HepG2 (cell line): ENCODE measurements at regions not wholly inside any gene's neighbourhood (a gene's known extent, or its start where the extent isn't known, plus 50 kb on each side); places are given as distances from the start of the nearest gene placed in this dataset.

Experiments
- ATAC-seq: fragments of 200-7000 bp; cut with Tn5 transposase; 3 replicates; pipeline ENCODE4 v1.9.1; 2020; ENCODE audit warnings: mild to moderate bottlenecking, moderate library complexity
- BruUV-seq: library from RNA; stranded (reverse); fragments of 400-500 nt; replicated peaks from 2 replicates; lab custom pipeline; 2021; lab: Mats Ljungman, UMichigan
- CTCF ChIA-PET: fragments of 300-600 bp; formaldehyde crosslinking; extraction: SDS; loops from one replicate; lab custom pipeline; 2021; ENCODE audit warnings: low total read pairs, inconsistent platforms, low intra/inter-chr PET ratio; lab: Yijun Ruan, JAX
- POLR2A ChIA-PET: fragments of 350-600 bp; sonication (Branson Sonifier 250); formaldehyde crosslinking; loops from one replicate; lab custom pipeline; 2020; ENCODE audit warnings: antibody characterized with exemption, inconsistent platforms; lab: Yijun Ruan, JAX
- DNase-seq: peaks from one replicate; pipeline ENCODE4 v3.0.0-alpha.2; 2015; ENCODE audit warnings: low spot score
- FAIRE-seq: peaks from 3 replicates; lab custom pipeline; 2011; peaks lifted over from hg19 to GRCh38; lab: Jason Lieb, UNC
- H2AFZ ChIP-seq: one replicate; pipeline ENCODE4 v1.6.1; 2011; ENCODE audit warnings: low read length, inconsistent platforms
- H3K27ac ChIP-seq: fragments of 300-600 bp; 3 replicates; pipeline ENCODE4 v1.8.0; 2011; ENCODE audit warnings: mixed run types, mild to moderate bottlenecking, mixed read lengths, low read length, inconsistent platforms; ENCODE audit not compliant: insufficient read depth; ENCODE audit errors: extremely low read length
- H3K27me3 ChIP-seq, 2 experiments: fragments of 200-600 bp in 1 of 2; 2 replicates in 1 of 2; 3 replicates in 1 of 2; pipeline versions ENCODE4 v1.6.0 to v1.8.0; 2011; ENCODE audit warnings: low read length in 2 of 2, mild to moderate bottlenecking in 2 of 2, moderate library complexity in 2 of 2, inconsistent platforms in 1 of 2; ENCODE audit not compliant: insufficient read depth in 2 of 2, control insufficient read depth in 1 of 2
- H3K36me3 ChIP-seq, 2 experiments: fragments of 200-600 bp in 1 of 2; replicated peaks in 1 of 2; 2 replicates in 1 of 2; 3 replicates in 1 of 2; pipeline versions ENCODE4 v1.5.1 to v1.8.0; 2011; ENCODE audit warnings: low read length in 2 of 2, inconsistent platforms in 1 of 2; ENCODE audit not compliant: insufficient read depth in 2 of 2, control insufficient read depth in 1 of 2
- H3K4me1 ChIP-seq: 2 replicates; pipeline ENCODE4 v1.5.1; 2012; ENCODE audit warnings: low read length, inconsistent platforms; ENCODE audit not compliant: insufficient read depth
- H3K4me2 ChIP-seq: 2 replicates; pipeline ENCODE4 v1.6.0; 2011; ENCODE audit warnings: low read depth, low read length, inconsistent platforms
- H3K4me3 ChIP-seq, 3 experiments: fragments of 200-600 bp in 1 of 3; sonication (generic), shearing (Covaris generic) in 1 of 3; replicated peaks in 1 of 3; 2 replicates each; pipeline ENCODE4 v1.5.1; 2011 to 2016; ENCODE audit warnings: low read length in 3 of 3, inconsistent platforms in 2 of 3, low read depth in 2 of 3, mild to moderate bottlenecking in 2 of 3, control low read depth in 1 of 3, mixed read lengths in 1 of 3; ENCODE audit not compliant: insufficient read depth in 1 of 3
- H3K79me2 ChIP-seq: one replicate; pipeline ENCODE4 v1.6.1; 2011; ENCODE audit warnings: low read length, inconsistent platforms; ENCODE audit not compliant: insufficient read depth
- H3K9ac ChIP-seq: 2 replicates; pipeline ENCODE4 v1.6.0; 2011; ENCODE audit warnings: mild to moderate bottlenecking, low read depth, low read length, inconsistent platforms; ENCODE audit not compliant: insufficient read depth
- H3K9me3 ChIP-seq: 2 replicates; pipeline ENCODE4 v1.5.1; 2012; ENCODE audit warnings: mild to moderate bottlenecking, low read length
- H4K20me1 ChIP-seq: 2 replicates; pipeline ENCODE4 v1.6.0; 2011; ENCODE audit warnings: inconsistent platforms, mild to moderate bottlenecking, low read length, moderate library complexity; ENCODE audit not compliant: insufficient read depth
- CCAR2 ChIP-seq: fragments of 200-400 bp; formaldehyde crosslinking; optimal IDR thresholded peaks from 2 replicates; pipeline ENCODE3; 2018; ENCODE audit warnings: low read depth, mild to moderate bottlenecking, low read length, moderate library complexity
- ZNF646 ChIP-seq: sonication (generic); formaldehyde crosslinking; IDR thresholded peaks from 2 replicates; pipeline ENCODE4 v1.9.0; 2021; ENCODE audit warnings: mild to moderate bottlenecking, missing genetic modification reagents
- WGBS: methylation state at CpG from one replicate; pipeline ENCODE4 v1.1.6; 2017; ENCODE audit warnings: low lambda C conversion rate; 5-methylcytosine and 5-hydroxymethylcytosine counted together
- in situ Hi-C: cut with HindIII; loops from 2 replicates; pipeline ENCODE4 v1.10.0; 2017; ENCODE audit warnings: low pct_unique_long_range_greater_than_20kb; ENCODE audit not compliant: extremely low pct_ligation_motif_present
- intact Hi-C: fragments of 100-400 bp; cut with micrococcal nuclease; formaldehyde crosslinking; loops from one replicate; pipeline ENCODE4 v1.10.0; 2022; ENCODE audit not compliant: unreplicated experiment
- TF ChIP-seq, protein P1 (sequence below): sonication (generic); formaldehyde crosslinking; IDR thresholded peaks from 2 replicates; pipeline ENCODE4 v1.4.0; 2020; ENCODE audit warnings: missing genetic modification reagents, borderline replicate concordance

DNA sequence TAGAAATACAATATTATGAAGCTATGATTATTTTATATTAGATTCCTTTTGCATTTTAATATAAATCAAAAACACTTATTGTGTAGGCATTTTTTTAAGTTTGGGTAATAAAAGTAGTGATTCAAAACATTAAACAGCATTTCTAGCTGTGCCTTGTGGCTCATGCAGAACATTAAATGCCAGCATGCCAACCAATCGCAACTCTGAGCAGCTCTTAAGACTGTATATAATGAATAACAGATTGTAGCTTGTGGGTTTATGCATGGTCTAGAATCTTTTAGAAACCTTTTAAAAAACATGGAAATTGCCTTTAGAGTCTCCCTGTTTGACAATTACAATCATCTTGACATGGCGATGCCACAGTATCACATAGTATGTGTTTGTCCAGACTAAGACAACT, 903.8 kb downstream of the EFNA5 start (continued):
- TF ChIP-seq, protein P1, sequence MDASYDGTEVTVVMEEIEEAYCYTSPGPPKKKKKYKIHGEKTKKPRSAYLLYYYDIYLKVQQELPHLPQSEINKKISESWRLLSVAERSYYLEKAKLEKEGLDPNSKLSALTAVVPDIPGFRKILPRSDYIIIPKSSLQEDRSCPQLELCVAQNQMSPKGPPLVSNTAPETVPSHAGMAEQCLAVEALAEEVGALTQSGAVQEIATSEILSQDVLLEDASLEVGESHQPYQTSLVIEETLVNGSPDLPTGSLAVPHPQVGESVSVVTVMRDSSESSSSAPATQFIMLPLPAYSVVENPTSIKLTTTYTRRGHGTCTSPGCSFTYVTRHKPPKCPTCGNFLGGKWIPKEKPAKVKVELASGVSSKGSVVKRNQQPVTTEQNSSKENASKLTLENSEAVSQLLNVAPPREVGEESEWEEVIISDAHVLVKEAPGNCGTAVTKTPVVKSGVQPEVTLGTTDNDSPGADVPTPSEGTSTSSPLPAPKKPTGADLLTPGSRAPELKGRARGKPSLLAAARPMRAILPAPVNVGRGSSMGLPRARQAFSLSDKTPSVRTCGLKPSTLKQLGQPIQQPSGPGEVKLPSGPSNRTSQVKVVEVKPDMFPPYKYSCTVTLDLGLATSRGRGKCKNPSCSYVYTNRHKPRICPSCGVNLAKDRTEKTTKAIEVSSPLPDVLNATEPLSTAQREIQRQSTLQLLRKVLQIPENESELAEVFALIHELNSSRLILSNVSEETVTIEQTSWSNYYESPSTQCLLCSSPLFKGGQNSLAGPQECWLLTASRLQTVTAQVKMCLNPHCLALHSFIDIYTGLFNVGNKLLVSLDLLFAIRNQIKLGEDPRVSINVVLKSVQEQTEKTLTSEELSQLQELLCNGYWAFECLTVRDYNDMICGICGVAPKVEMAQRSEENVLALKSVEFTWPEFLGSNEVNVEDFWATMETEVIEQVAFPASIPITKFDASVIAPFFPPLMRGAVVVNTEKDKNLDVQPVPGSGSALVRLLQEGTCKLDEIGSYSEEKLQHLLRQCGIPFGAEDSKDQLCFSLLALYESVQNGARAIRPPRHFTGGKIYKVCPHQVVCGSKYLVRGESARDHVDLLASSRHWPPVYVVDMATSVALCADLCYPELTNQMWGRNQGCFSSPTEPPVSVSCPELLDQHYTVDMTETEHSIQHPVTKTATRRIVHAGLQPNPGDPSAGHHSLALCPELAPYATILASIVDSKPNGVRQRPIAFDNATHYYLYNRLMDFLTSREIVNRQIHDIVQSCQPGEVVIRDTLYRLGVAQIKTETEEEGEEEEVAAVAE (CRISPR knock-in tag) = no peak

DNA sequence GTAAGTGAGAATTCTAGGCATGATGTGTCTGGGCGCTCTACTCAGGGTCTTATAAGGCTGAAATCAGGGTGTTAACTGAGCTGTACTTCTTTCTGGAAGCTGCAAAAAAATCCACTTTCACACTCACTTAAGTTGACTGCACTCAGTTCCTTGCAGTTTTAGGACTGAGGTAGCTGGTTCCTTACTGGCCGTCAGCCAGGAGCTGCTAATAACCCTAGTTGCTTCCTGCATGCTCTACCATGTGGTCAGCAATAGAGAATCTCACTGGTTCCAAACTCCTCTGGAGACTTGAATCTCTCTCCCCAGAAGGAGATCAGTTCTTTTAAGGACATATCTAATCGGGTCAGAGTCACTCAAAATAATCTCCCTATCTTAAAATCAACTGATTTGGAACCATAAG, 911.2 kb downstream of the EFNA5 start:
- no peak overlapping the region for H3K9ac ChIP-seq
- ATAC-seq = no peak
- CTCF ChIA-PET = no interaction called here
- POLR2A ChIA-PET = no interaction called here
- intact Hi-C loops (no loop called here), in situ Hi-C loops (no loop called here)
- no peak for FAIRE-seq
- no peak overlapping the region for H3K4me2 ChIP-seq
- H3K4me1 ChIP-seq = no peaks in the 10 kb centered on the region
- no peaks in the 10 kb centered on the region for H4K20me1 ChIP-seq
- no peak overlapping the region for H3K27ac ChIP-seq
- no peak overlapping the region for H2AFZ ChIP-seq
- H3K79me2 ChIP-seq = no peaks in the 10 kb centered on the region
- no peak overlapping the region for H3K4me3 ChIP-seq
- 16% methylated on average over 3 of the region's 3 CpGs for WGBS
- H3K27me3 ChIP-seq = no peaks in the 10 kb centered on the region
- no TSS peak for BruUV-seq
- H3K36me3 ChIP-seq = no peaks in the 10 kb centered on the region
- DNase-seq = no peak
- TF ChIP-seq ZNF646 (CRISPR knock-in tag) (no peak), CCAR2 (no peak)
- TF ChIP-seq, all 625 proteins: peak for 0
- H3K9me3 ChIP-seq = no peaks in the 10 kb centered on the region
